HG02763 (cell line): ENCODE measurements at regions not wholly inside any gene's neighbourhood (a gene's known extent, or its start where the extent isn't known, plus 50 kb on each side); places are given as distances from the start of the nearest gene placed in this dataset.
A peak's percentile ranks its signal among the peaks of the same experiment; 100 is the strongest.
"Not testable (repeated sequence)": the region's sequence is repeated elsewhere in the genome, so short reads cannot be mapped to it uniquely, and the experiment has no call there.

Source experiments
- ATAC-seq: cut with Tn5 transposase; IDR thresholded peaks from one replicate; pipeline ENCODE4 v1.9.1; 2021; ENCODE audit warnings: mild to moderate bottlenecking, moderate library complexity; ENCODE audit not compliant: unreplicated experiment

GRCh38 chr10:30534465-30535144 is 94.9 kb downstream of the LYZL2 start:
- no peak for ATAC-seq

DNA sequence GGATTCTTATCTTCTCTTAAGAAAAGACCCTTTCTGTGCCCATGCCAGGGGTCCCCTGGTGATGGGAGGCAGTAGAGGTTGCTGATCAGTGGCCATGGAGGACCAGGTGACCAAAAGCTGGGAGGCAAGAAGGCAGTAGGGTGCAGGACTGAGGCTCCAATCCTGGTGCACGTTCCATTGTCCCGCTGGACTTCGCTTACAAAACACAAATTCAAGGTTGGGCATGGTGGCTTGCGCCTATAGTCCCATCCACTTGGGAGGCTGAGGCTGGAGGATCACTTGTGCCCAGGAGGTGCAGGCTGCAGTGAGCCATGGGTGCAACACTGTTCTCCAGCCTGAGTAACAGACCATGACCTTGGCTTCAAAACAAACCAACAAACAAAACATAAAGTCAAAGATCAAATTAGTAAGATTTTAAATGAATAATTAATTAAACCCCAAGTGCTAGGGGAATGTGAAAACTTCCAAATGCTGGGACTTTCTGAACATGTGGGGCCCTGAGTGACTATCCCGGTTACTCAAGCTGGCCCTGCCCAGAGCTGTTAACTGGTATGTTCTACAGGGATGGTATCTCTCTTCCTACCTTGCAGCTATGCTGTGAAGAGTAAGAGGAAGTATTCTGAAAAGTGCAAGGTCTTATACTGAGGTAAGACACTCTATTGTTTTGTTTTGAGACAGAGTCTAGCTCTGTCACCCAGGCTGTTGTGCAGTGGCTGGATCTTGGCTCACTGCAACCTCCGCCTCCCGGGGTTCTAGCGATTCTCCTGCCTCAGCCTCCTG is 97.6 kb downstream of the LYZL2 start:
- no peak for ATAC-seq

DNA sequence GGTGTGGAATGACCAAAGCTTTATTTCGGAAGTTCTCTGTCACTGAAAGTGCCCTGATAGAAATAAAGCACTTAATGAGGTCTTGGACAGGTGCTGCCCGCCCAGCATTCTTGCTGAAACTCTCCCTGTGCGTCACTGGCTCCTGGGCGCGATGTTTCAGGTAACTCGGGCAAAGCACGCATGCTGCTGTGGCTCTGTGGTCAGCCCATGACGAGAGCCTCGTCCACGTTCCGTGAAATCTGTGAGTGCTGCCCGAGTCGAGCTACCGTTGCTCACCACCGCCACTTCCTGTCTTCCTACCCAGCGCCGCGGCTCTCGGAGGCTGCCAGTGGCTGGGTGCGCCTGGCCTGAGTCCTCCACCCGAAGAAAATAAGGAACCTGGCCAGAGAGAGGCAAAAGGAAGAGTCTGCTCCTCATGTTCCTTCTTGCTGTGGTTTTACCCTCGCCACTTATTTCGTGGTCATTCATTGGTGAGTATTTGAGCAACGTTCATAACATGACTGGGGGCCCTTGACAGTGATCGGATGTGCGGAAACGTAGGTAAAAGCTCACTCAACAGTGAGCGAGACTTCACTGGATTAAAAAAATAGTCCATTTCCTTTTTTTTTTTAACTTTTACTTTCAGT is 95.5 kb downstream of the MAP3K8 start:
- ATAC-seq: peak; percentile 73

GRCh38 chr10:30528429-30528786 is 94.4 kb downstream of the MAP3K8 start:
- ATAC-seq: no peak

- ATAC-seq: no peak
These were observed 93.8 kb downstream of the MAP3K8 start for GRCh38 chr10:30527623-30528428.

- ATAC-seq: not testable (repeated sequence)
These were observed 88.7 kb downstream of the MAP3K8 start for GRCh38 chr10:30522661-30523078.

DNA sequence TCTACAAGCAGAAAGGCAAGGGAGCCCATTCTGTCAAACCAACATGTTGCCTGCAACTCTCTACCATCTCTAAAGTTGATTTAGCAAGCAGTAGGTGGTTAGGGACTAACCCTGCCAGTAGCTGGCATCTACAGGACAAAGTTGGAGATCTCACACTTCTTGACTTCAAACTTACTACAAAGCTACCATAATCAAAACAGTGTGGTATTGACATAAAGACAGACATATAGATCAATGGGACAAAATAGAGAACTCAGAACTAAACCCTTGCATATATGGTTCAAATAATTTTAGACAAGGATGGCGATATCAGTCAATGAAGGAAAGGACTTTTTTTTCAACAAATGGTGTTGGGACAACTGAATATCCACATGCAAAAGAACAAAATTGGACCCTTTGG is 84.9 kb downstream of the MAP3K8 start:
- ATAC-seq: no peak
